A549 (cell line): ENCODE measurements at regions not wholly inside any gene's neighbourhood (a gene's known extent, or its start where the extent isn't known, plus 50 kb on each side); places are given as distances from the start of the nearest gene placed in this dataset.

ENCODE experiments used
- ATAC-seq, 2 experiments: fragments of 200-7000 bp in 1 of 2; fragments of >200 bp in 1 of 2; cut with Nextera tagmentation in 1 of 2; cut with Tn5 transposase in 1 of 2; 3 replicates each; pipeline versions ENCODE4 v1.8.0 to v1.9.1; 2018 to 2020; ENCODE audit warnings: mild to moderate bottlenecking in 1 of 2, moderate library complexity in 1 of 2
- CTCF ChIA-PET: fragments of 300-600 bp; sonication (Branson Sonifier 250); formaldehyde crosslinking; extraction: SDS; loops from one replicate; lab custom pipeline; 2021; ENCODE audit warnings: antibody characterized with exemption, inconsistent platforms; lab: Yijun Ruan, JAX
- POLR2A ChIA-PET: fragments of 350-600 bp; formaldehyde crosslinking; extraction: SDS; loops from one replicate; lab custom pipeline; 2021; ENCODE audit warnings: antibody characterized with exemption, inconsistent platforms; lab: Yijun Ruan, JAX
- DNase-seq, 2 experiments: peaks; one replicate each; pipeline versions ENCODE4 v3.0.0 to v3.0.0-alpha.2; 2011 to 2016; ENCODE audit warnings: low read depth in 1 of 2, low spot score in 1 of 2
- FAIRE-seq: peaks from 2 replicates; lab custom pipeline; 2011; peaks lifted over from hg19 to GRCh38; lab: Jason Lieb, UNC
- H3K27ac ChIP-seq, 2 experiments: fragments of >200 bp; sonication (Bioruptor Twin); formaldehyde crosslinking; 3 replicates each; pipeline ENCODE4 v1.5.1; 2016 to 2017
- H3K4me1 ChIP-seq: fragments of >200 bp; sonication (Bioruptor Twin); formaldehyde crosslinking; 3 replicates; pipeline ENCODE4 v1.6.1; 2016
- H3K4me2 ChIP-seq: fragments of >200 bp; sonication (Bioruptor Twin); formaldehyde crosslinking; 3 replicates; pipeline ENCODE4 v1.6.1; 2016
- H3K4me3 ChIP-seq: fragments of >200 bp; sonication (Bioruptor Twin); formaldehyde crosslinking; 3 replicates; pipeline ENCODE4 v1.5.1; 2016
- H3K9me3 ChIP-seq: fragments of >200 bp; sonication (Bioruptor Twin); formaldehyde crosslinking; 3 replicates; pipeline ENCODE4 v1.6.1; 2016
- CBX2 ChIP-seq: fragments of 200-600 bp; sonication (generic); IDR thresholded peaks from 2 replicates; pipeline ENCODE4 v1.6.1; 2016; ENCODE audit warnings: low read depth, mild to moderate bottlenecking, borderline replicate concordance
- CEBPB ChIP-seq, 2 experiments: fragments of >200 bp in 1 of 2; sonication (Bioruptor Twin) in 1 of 2; formaldehyde crosslinking in 1 of 2; IDR thresholded peaks; 2 replicates each; pipeline ENCODE4 v1.6.1; 2012 to 2016
- EHMT2 ChIP-seq: fragments of 200-600 bp; sonication (generic); IDR thresholded peaks from 2 replicates; pipeline ENCODE4 v1.6.1; 2016; ENCODE audit warnings: antibody characterized with exemption, low read depth, mild to moderate bottlenecking, moderate library complexity
- GATA3 ChIP-seq: IDR thresholded peaks from 2 replicates; pipeline ENCODE4 v1.6.1; 2012; ENCODE audit warnings: borderline replicate concordance
- HOXB5 ChIP-seq: fragments of 250-450 bp; sonication (Bioruptor Pico); IDR thresholded peaks from 2 replicates; pipeline ENCODE4 v1.5.0; 2020; ENCODE audit warnings: mild to moderate bottlenecking, moderate library complexity
- JUN ChIP-seq, 2 experiments: fragments of >200 bp; sonication (Bioruptor Twin); formaldehyde crosslinking; IDR thresholded peaks; 2 replicates in 1 of 2; 3 replicates in 1 of 2; pipeline ENCODE4 v1.6.1; 2016 to 2017
- KDM5A ChIP-seq: fragments of 200-600 bp; sonication (generic); IDR thresholded peaks from 2 replicates; pipeline ENCODE4 v1.6.1; 2016; ENCODE audit warnings: antibody characterized with exemption, mild to moderate bottlenecking
- MAFK ChIP-seq: fragments of 450-650 bp; IDR thresholded peaks from 2 replicates; pipeline ENCODE4 v1.6.1; 2014; ENCODE audit not compliant: partially characterized antibody
- MAZ ChIP-seq: fragments of 150-350 bp; IDR thresholded peaks from 2 replicates; pipeline ENCODE4 v1.6.1; 2014; ENCODE audit warnings: antibody characterized with exemption, low read depth, low read length, borderline replicate concordance
- NFE2L2 ChIP-seq: fragments of 150-350 bp; conservative IDR thresholded peaks from 2 replicates; pipeline ENCODE4 v1.6.1; 2014; ENCODE audit warnings: low read length
- PHF8 ChIP-seq: fragments of 200-600 bp; sonication (generic); IDR thresholded peaks from 2 replicates; pipeline ENCODE4 v1.6.1; 2016; ENCODE audit warnings: low read depth, mild to moderate bottlenecking, antibody characterized with exemption, moderate library complexity, borderline replicate concordance
- POLR2AphosphoS2 ChIP-seq: conservative IDR thresholded peaks from 2 replicates; pipeline ENCODE4 v1.6.1; 2012; ENCODE audit warnings: low read length, improper control_type of control experiment, inconsistent platforms
- RFX5 ChIP-seq: fragments of 450-650 bp; IDR thresholded peaks from 2 replicates; pipeline ENCODE4 v1.7.1; 2014; ENCODE audit warnings: antibody characterized with exemption, mild to moderate bottlenecking, moderate library complexity
- WGBS: methylation state at CpG from one replicate; pipeline ENCODE4 v1.1.6; 2017; ENCODE audit errors: missing lambda C conversion rate; 5-methylcytosine and 5-hydroxymethylcytosine counted together
- TF ChIP-seq, protein P1 (sequence below): IDR thresholded peaks from 2 replicates; pipeline ENCODE4 v1.6.1; 2012; ENCODE audit warnings: low read depth, borderline replicate concordance
- TF ChIP-seq, protein P2 (sequence below): fragments of >200 bp; sonication (Bioruptor Twin); formaldehyde crosslinking; IDR thresholded peaks from 3 replicates; pipeline ENCODE4 v1.6.1; 2016
- TF ChIP-seq, protein P3 (sequence below): fragments of 250-450 bp; sonication (Bioruptor Pico); IDR thresholded peaks from 2 replicates; pipeline ENCODE4 v1.5.0; 2020; ENCODE audit warnings: low read depth, mild to moderate bottlenecking, moderate library complexity
- TF ChIP-seq, protein P4 (sequence below): IDR thresholded peaks from 2 replicates; pipeline ENCODE4 v1.6.1; 2012
- TF ChIP-seq, protein P5 (sequence below): IDR thresholded peaks from 2 replicates; pipeline ENCODE4 v1.6.1; 2012

DNA sequence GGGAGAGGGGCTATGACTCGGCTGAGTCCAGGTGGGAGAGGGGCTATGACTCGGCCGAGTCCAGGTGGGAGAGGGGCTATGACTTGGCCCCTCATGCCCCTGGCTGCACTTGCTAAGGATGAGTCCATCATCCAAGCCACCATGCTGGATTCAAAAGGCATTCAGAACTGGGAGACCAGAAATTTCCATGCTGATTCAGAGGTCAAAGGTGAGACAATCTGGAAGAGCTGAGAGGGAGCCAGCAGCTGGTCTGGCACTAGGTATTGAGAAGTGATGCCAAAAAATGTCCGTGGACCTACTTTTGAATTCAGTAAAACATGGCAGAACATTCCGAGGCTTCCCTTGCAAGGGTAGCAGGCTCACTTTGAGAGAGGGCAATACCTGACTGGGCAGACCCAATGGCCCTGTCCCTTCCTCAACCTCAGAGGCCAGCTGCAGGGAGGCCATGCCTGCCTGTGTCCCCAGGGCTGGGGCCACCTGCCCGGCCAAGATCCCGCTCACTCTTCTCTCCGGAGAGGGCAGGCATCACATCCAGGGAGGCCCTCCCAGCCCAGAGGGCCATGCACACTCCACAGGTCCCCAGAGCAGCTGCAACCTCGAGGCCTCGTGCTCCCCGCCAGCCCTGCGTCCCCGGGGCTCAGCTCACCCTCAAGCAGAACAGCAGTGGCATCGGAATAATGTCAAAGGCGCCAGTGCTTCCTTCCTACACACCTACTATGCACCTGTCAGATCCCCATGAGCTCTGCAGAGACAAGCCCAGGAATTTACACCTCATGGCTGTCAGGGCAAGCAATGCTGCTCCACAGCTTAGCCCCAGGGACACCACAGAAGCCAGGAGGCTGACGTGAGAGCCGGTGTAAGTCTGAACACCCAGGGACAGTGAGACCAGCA is 80.2 kb upstream of the GPC1 start:
- WGBS, result 88% methylated on average over 13 of the region's 17 CpGs
- ATAC-seq, result no peak
- POLR2A ChIA-PET, result interaction anchor here (1.3 kb wide), 1 partner anchor 15 kb away, joined by 4 read pairs; no protein-coding TSS in a partner anchor
- Histone ChIP-seq H3K4me1 (peaks cover 6% of the 10 kb centered on the region; the same call in 1 of the 3 replicates), H3K9me3 (peaks cover 13% of the 10 kb centered on the region), H3K4me3 (no peak overlapping the region), H3K27ac (peak overlapping the region in 1 of 2 experiments; percentile 44; a peak in 1 of 6 replicates), H3K4me2 (no peak overlapping the region)
- FAIRE-seq, result no peak
- no peak for DNase-seq
- TF ChIP-seq, protein P1, sequence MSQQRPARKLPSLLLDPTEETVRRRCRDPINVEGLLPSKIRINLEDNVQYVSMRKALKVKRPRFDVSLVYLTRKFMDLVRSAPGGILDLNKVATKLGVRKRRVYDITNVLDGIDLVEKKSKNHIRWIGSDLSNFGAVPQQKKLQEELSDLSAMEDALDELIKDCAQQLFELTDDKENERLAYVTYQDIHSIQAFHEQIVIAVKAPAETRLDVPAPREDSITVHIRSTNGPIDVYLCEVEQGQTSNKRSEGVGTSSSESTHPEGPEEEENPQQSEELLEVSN, result no peak
- no peak for TF ChIP-seq MAFK
- TF ChIP-seq CBX2, result no peak
- no peak for TF ChIP-seq CEBPB (IDR thresholded peaks at IDR 0.05)
- no peak for TF ChIP-seq POLR2AphosphoS2
- no peak for TF ChIP-seq RFX5
- TF ChIP-seq, protein P2, sequence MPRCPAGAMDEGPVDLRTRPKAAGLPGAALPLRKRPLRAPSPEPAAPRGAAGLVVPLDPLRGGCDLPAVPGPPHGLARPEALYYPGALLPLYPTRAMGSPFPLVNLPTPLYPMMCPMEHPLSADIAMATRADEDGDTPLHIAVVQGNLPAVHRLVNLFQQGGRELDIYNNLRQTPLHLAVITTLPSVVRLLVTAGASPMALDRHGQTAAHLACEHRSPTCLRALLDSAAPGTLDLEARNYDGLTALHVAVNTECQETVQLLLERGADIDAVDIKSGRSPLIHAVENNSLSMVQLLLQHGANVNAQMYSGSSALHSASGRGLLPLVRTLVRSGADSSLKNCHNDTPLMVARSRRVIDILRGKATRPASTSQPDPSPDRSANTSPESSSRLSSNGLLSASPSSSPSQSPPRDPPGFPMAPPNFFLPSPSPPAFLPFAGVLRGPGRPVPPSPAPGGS, result no peak
- TF ChIP-seq KDM5A, result no peak
- TF ChIP-seq, all 56 proteins: peak for 0
- CTCF ChIA-PET, result interaction anchor here (0.8 to 1.2 kb wide), 2 partner anchors 30 to 123 kb away, joined by 4 read pairs; no protein-coding TSS in a partner anchor

DNA sequence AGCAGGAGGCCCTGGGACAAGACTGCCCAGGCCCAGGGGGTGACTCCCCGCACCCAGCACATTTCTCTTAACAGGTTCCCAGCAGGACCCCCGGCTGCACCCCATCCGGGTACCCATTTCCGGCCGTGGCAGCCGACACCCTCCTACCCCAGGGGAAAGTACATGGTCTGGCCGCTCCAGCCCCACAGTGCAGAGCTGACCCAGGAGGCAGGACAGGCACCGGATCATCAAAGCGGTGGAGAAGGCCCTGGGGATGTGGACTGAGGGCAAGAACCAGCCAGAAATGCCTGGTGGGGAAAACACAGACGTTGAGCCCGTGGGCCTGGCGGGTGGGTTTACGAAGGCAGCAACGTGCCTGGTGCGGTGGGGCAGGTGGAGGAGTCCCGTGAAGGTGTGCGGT is 79.5 kb upstream of the GPC1 start:
- no peak for ATAC-seq
- Histone ChIP-seq H3K4me2 (no peak overlapping the region), H3K9me3 (peaks cover 20% of the 10 kb centered on the region), H3K27ac (peak overlapping the region in 1 of 2 experiments; percentile 44; a peak in 1 of 6 replicates), H3K4me1 (peaks cover 6% of the 10 kb centered on the region; the same call in 1 of the 3 replicates), H3K4me3 (no peak overlapping the region)
- ChIA-PET CTCF (interaction anchor here (0.8 to 1.2 kb wide), 2 partner anchors 31 to 123 kb away, joined by 4 read pairs; no protein-coding TSS in a partner anchor), POLR2A (interaction anchor here (1.3 kb wide), 1 partner anchor 14 kb away, joined by 4 read pairs; no protein-coding TSS in a partner anchor)
- 94% methylated on average over 12 of the region's 17 CpGs for WGBS
- TF ChIP-seq, protein P3, sequence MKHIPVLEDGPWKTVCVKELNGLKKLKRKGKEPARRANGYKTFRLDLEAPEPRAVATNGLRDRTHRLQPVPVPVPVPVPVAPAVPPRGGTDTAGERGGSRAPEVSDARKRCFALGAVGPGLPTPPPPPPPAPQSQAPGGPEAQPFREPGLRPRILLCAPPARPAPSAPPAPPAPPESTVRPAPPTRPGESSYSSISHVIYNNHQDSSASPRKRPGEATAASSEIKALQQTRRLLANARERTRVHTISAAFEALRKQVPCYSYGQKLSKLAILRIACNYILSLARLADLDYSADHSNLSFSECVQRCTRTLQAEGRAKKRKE, result no peak
- TF ChIP-seq NFE2L2 (no peak), HOXB5 (CRISPR knock-in tag) (no peak), JUN (IDR thresholded peaks at IDR 0.05) (no peak), GATA3 (no peak), MAZ (no peak), PHF8 (no peak), EHMT2 (no peak)
- TF ChIP-seq, protein P2, result no peak
- TF ChIP-seq, protein P4, sequence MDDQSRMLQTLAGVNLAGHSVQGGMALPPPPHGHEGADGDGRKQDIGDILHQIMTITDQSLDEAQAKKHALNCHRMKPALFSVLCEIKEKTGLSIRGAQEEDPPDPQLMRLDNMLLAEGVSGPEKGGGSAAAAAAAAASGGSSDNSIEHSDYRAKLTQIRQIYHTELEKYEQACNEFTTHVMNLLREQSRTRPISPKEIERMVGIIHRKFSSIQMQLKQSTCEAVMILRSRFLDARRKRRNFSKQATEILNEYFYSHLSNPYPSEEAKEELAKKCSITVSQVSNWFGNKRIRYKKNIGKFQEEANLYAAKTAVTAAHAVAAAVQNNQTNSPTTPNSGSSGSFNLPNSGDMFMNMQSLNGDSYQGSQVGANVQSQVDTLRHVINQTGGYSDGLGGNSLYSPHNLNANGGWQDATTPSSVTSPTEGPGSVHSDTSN, result no peak
- TF ChIP-seq, protein P5, sequence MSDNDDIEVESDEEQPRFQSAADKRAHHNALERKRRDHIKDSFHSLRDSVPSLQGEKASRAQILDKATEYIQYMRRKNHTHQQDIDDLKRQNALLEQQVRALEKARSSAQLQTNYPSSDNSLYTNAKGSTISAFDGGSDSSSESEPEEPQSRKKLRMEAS, result no peak
- FAIRE-seq, result no peak
- no peak for DNase-seq
